ENCODE measurements at regions not wholly inside any gene's neighbourhood (a gene's known extent, or its start where the extent isn't known, plus 50 kb on each side); places are given as distances from the start of the nearest gene placed in this dataset.
"Not testable (repeated sequence)": the region's sequence is repeated elsewhere in the genome, so short reads cannot be mapped to it uniquely, and the experiment has no call there.

- DNase-seq: no peak
Measured at GRCh38 chr4:66355328-66355727, 685.0 kb upstream of the EPHA5 start.

- DNase-seq: no peak
Measured at GRCh38 chr4:66351761-66352160, 681.5 kb upstream of the EPHA5 start.

- no peak for DNase-seq
Measured at GRCh38 chr4:66340286-66340893, 670.1 kb upstream of the EPHA5 start.

GRCh38 chr4:66339007-66339406, 668.7 kb upstream of the EPHA5 start:
- DNase-seq: no peak

- no peak for DNase-seq
Measured at GRCh38 chr4:66331761-66332160, 661.5 kb upstream of the EPHA5 start.

GRCh38 chr4:66330125-66330524, 659.8 kb upstream of the EPHA5 start:
- DNase-seq: no peak

GRCh38 chr4:66328803-66329574, 658.7 kb upstream of the EPHA5 start:
- DNase-seq: no peak

- no peak for DNase-seq
Measured at GRCh38 chr4:66307641-66308438, 637.6 kb upstream of the EPHA5 start.

GRCh38 chr4:66300336-66300934, 630.1 kb upstream of the EPHA5 start:
- DNase-seq: no peak

- no peak for DNase-seq
Measured at GRCh38 chr4:66298569-66298968, 628.3 kb upstream of the EPHA5 start.

- no peak for DNase-seq
Measured at GRCh38 chr4:66297703-66298102, 627.4 kb upstream of the EPHA5 start.

- DNase-seq: no peak
Measured at GRCh38 chr4:66294638-66295037, 624.3 kb upstream of the EPHA5 start.

GRCh38 chr4:66284991-66285451, 614.7 kb upstream of the EPHA5 start:
- no peak for DNase-seq

GRCh38 chr4:66279084-66279483, 608.8 kb upstream of the EPHA5 start:
- no peak for DNase-seq

GRCh38 chr4:66275411-66276038, 605.2 kb upstream of the EPHA5 start:
- no peak for DNase-seq

GRCh38 chr4:66273110-66273509, 602.8 kb upstream of the EPHA5 start:
- no peak for DNase-seq

- not testable (repeated sequence) for DNase-seq
Measured at GRCh38 chr4:66270356-66270755, 600.1 kb upstream of the EPHA5 start.

- DNase-seq: not testable (repeated sequence)
Measured at GRCh38 chr4:66266554-66266953, 596.3 kb upstream of the EPHA5 start.

- no peak for DNase-seq
Measured at GRCh38 chr4:66266035-66266434, 595.7 kb upstream of the EPHA5 start.

- no peak for DNase-seq
Measured at GRCh38 chr4:66252291-66252690, 582.0 kb upstream of the EPHA5 start.

- no peak for DNase-seq
Measured at GRCh38 chr4:66246643-66247042, 576.4 kb upstream of the EPHA5 start.

GRCh38 chr4:66235876-66236275, 565.6 kb upstream of the EPHA5 start:
- DNase-seq: no peak

- no peak for DNase-seq
Measured at GRCh38 chr4:66229885-66230284, 559.6 kb upstream of the EPHA5 start.
